Retinal pigment epithelial cell (primary cell): ENCODE measurements at regions not wholly inside any gene's neighbourhood (a gene's known extent, or its start where the extent isn't known, plus 50 kb on each side); places are given as distances from the start of the nearest gene placed in this dataset.
"Not testable (repeated sequence)": the region's sequence is repeated elsewhere in the genome, so short reads cannot be mapped to it uniquely, and the experiment has no call there.

Experiments used
- DNase-seq: peaks from one replicate; pipeline ENCODE4 v3.0.0-alpha.2; 2010; ENCODE audit warnings: low read depth
- H3K4me3 ChIP-seq: 2 replicates; pipeline ENCODE4 v1.5.1; 2011; ENCODE audit warnings: mild to moderate bottlenecking, low read length, control low read depth, moderate library complexity
- TF ChIP-seq, protein P1 (sequence below): conservative IDR thresholded peaks from 2 replicates; pipeline ENCODE4 v1.5.1; 2011; ENCODE audit warnings: low read depth, low read length, control low read depth, inconsistent platforms

DNA sequence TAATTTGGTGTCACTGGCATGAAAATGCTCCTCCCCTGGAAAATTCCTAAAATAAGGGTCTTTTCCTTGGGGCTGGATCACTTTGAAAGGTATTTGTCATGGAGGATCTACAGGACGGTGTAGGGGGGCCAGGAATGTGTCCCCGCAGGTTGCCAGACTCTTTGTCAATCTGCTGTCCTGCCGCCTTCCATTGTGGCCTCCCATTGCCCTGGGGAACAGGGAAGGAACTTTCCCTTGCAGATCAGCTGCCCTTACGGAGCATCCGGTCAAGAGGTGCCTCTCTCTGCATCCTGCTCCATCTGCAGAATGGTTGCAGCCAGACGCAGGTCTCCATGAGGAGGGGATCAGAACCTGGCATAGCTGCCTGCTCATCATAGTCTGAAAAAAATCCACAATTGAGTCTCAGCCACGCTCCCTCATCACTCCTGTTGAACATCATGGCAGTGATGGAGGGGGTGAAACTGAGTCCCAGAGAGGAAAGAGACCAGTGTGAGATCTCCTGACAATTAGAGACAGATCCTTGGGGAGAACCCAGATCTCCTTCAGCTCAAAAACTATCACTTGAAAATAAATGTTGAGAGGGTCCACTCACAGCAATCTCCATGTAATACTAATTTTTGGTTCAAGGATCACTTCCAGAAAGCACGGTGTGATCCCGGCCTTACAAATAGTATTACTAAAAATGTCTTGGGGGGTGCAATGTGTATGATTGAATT is 244.8 kb downstream of the MYCN start:
- TF ChIP-seq, protein P1, sequence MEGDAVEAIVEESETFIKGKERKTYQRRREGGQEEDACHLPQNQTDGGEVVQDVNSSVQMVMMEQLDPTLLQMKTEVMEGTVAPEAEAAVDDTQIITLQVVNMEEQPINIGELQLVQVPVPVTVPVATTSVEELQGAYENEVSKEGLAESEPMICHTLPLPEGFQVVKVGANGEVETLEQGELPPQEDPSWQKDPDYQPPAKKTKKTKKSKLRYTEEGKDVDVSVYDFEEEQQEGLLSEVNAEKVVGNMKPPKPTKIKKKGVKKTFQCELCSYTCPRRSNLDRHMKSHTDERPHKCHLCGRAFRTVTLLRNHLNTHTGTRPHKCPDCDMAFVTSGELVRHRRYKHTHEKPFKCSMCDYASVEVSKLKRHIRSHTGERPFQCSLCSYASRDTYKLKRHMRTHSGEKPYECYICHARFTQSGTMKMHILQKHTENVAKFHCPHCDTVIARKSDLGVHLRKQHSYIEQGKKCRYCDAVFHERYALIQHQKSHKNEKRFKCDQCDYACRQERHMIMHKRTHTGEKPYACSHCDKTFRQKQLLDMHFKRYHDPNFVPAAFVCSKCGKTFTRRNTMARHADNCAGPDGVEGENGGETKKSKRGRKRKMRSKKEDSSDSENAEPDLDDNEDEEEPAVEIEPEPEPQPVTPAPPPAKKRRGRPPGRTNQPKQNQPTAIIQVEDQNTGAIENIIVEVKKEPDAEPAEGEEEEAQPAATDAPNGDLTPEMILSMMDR = no peak
- DNase-seq = no peak
- H3K4me3 ChIP-seq = no peak overlapping the region

DNA sequence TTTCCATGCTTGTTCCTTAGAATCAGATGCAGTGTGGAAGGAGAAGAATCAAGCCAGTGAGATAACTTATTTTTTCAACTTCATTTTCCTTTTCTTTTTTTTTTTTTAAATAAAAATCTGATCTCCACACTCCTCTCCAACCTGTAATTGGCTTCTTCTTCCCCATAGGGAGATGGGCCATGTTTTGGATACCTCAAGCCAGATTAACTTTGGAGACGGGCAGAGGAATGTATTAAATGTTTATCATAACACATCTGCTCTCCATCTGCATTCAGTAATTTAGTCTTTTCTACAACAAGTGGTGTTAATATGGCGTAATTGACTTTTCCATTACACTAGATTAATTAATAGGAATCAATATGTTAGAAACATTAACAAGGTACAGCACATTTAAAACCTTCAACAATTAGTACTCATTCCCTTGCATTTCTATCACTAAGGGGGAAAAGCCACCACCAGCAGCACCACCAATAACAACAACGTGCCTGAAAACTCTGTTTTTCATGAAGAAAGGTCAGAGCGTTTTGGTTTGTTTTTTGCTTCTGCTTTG is 244.1 kb downstream of the MYCN start:
- TF ChIP-seq, protein P1 = no peak
- no peak overlapping the region for H3K4me3 ChIP-seq
- DNase-seq = no peak

DNA sequence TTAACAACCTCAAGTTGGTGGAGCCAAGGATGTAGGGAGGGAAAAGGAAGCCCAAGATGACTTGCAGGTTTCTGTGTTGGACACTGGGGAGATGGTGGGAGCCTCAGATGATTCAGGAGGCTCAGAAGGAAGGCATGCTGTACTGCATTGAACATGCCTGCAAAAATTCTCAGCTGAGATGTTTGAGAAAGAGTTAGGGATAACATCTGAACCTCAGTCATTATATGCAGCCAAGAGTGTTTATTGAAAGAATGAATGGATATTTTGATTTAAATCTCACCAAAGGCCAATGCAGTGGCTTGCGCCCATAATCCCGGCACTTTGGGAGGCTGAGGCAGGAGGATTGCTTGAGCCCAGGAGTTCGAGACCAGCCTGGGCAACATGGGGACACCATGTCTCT is 243.0 kb downstream of the MYCN start:
- H3K4me3 ChIP-seq = no peak overlapping the region
- TF ChIP-seq, protein P1 = no peak
- DNase-seq = no peak

DNA sequence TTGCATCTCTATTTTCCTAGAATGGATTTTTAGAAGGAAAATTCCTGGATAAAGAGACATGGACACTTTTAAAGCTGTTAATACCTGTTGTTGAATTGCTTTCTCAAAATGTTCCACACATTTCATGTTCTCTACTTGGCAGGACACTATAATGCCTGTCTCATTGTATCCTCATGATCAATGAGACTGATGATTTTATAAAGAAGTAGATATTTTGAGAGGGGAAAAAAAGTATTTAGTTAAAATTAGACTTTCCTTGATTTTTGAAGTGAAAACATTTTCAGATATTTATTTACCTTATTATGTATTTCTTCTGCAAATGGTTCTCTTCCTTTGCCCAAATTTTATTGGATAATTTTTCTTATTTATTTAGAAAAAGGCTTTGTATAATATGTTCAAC is 242.5 kb downstream of the MYCN start:
- no peak overlapping the region for H3K4me3 ChIP-seq
- no peak for DNase-seq
- TF ChIP-seq, protein P1 = no peak

DNA sequence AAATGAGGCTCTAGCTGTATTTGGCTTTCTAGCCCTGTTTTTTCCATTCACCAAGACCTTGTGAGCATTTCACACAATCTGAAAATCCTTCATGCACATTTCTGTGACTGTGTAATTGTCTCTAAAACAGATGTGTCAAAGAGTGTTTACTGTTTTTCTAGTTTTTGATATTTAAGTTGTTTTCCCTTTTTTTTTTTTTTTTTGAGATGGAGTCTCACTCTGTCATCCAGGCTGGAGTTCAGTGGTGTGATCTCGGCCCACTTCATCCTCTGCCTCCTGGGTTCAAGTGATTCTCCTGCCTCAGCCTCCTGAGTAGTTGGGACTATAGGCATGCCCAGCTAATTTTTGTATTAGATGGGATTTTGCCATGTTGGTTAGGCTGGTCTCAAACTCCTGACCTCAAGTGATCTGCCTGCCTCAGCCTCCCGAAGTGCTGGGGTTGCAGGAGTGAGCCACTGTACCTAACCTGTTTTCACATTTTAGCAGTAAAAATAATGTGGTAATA is 242.0 kb downstream of the MYCN start:
- not testable (repeated sequence) for DNase-seq, H3K4me3 ChIP-seq

DNA sequence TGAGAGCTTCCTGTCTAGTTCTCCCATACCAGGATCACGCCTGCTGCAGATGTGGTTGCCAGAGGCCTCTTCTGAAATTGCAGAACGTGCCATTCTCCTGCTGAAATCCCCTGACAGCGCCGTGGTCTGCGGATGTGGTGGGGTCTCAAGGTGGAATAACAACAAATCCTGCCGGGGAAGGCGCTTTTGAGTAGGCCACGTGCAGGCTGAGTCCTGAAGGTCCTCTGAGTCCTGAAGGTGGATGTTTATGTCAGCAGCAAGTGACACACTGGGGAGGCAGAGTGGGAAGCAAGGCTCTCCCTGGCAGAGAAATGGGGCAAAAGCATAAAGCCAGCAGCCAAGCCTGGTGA is 241.4 kb downstream of the MYCN start:
- H3K4me3 ChIP-seq = no peak overlapping the region
- DNase-seq = no peak
- TF ChIP-seq, protein P1 = no peak

DNA sequence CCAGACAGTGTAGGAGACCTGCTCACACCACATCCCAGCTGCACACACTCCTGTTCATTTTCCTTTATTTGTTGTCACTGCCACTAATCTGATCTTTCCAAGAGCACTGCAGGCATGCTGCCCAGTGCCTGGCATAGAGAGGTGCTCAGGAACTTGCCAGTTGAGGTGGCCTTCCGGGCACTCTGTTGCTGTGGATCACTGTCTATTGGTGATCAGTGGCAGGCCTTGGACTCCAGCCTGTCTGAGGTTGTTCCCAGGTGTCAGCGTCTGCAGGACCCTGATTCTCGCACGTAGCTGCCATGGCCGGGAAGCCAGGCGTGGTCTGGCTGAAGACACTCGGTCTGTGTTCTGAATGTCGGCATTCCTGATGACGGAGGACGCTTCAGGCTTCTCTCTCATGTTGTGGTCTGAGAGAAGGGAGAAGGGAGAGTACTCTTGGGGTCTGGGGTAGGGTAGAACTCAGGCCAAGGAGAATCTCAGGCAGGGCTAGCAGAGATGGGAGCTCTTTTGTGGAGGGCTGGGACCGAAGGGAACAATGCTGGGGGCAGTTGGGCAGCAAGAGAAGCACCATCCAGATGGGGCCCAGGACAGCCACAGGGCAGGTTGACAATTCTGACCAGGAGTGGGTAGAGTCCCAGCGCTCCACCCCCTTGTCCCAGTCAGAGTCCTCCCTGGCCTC is 240.9 kb downstream of the MYCN start:
- H3K4me3 ChIP-seq = no peak overlapping the region

More for the DNA sequence above, 240.9 kb downstream of the MYCN start:
- TF ChIP-seq, protein P1 = no peak
- DNase-seq = no peak
